NCI-H748 treated with DMSO at 0.1 percent for 48 hours (cell line): ENCODE measurements at regions not wholly inside any gene's neighbourhood (a gene's known extent, or its start where the extent isn't known, plus 50 kb on each side); places are given as distances from the start of the nearest gene placed in this dataset.
"Not testable (repeated sequence)": the region's sequence is repeated elsewhere in the genome, so short reads cannot be mapped to it uniquely, and the experiment has no call there.

Experiments used
- DNase-seq: peaks from one replicate; lab custom pipeline; 2025; lab: John Stamatoyannopoulos, UW

GRCh38 chr2:58512878-58513277 lies 271.8 kb upstream of the FANCL start:
- peak; percentile 75 for DNase-seq

GRCh38 chr2:58508006-58508405 lies 266.9 kb upstream of the FANCL start:
- no peak for DNase-seq

DNA sequence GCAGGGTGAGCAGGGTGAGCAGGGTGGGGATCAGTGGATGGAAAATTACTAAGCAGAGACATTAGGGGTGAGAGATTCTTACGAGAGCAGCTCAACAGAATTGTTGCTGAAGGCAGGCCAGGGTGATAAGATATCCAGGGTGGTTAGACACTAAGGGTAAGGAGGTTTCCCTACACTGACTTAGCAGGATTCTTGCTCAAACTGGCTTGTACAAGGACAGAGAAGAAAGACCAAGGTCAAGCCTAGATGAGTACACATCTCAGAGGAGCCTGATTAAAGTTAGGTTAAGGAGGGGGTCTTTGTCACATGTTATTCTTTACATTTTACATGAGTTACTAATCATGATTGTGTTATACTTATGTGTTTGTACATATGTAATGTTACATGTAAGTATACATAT lies 262.8 kb upstream of the FANCL start:
- no peak for DNase-seq

- no peak for DNase-seq
Observed at GRCh38 chr2:58502931-58503330, 261.8 kb upstream of the FANCL start.

- no peak for DNase-seq
Observed at GRCh38 chr2:58501371-58502160, 260.4 kb upstream of the FANCL start.

- no peak for DNase-seq
Observed at GRCh38 chr2:58497168-58497567, 256.0 kb upstream of the FANCL start.

DNA sequence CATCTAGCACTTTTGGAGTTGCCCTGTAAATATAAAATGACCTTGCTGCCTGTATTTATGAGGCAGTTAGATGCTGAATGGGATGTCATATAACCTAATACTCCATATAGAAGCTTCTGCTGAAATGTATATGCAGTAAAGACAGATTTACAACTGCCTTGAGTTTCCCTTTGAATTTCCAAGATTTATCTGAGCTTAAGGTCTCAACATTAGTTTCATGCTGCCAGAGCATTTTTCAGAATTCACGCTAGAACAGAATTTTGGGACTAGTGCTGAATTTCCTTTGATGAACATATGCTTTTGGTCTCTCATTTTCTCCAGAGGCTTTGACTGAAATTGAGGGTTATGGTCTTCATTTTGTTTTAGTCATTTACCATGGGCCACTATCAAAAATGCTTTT lies 254.7 kb upstream of the FANCL start:
- no peak for DNase-seq

DNA sequence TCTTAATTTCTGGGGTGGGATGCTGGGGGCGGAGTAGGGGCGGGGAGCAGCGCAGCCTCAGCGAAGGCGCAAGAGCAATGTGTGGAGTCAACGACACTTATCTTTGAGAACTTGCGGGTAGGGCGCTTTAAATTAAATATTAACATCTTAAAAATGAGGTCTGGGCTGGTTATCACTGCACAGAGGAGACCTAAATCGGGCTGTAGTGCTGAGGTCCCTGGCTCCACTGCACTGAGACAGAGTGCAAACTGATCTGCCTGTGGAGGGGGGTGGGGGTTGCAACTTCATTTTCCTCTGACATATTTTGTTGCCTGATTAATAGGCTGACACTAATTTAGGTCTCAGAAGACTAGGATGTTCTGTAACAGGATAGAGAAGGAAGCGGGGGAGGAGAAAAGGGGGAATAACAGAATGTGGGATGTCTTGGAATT lies 253.0 kb upstream of the FANCL start:
- DNase-seq, result no peak

- DNase-seq, result no peak
Observed at GRCh38 chr2:58484629-58485028, 243.5 kb upstream of the FANCL start.

DNA sequence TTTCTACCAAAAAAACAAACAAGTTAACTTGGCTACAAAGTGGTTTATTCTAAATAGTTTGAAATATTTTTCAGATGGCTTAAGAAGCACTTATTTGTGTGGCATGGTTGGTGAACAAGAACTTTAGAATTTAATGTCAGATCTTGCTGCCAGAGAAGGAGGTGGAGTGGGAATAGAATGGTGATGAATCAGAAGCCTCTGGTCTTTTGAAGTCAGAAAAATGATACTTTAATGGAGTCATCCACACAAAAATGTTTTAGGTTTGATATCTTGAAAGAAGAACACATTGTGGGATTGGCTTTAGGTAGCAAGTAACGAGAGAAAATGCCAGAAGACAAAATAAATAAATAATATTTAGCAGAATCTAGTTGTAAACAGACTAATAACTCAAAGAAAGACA lies 243.1 kb upstream of the FANCL start:
- DNase-seq, result no peak

DNA sequence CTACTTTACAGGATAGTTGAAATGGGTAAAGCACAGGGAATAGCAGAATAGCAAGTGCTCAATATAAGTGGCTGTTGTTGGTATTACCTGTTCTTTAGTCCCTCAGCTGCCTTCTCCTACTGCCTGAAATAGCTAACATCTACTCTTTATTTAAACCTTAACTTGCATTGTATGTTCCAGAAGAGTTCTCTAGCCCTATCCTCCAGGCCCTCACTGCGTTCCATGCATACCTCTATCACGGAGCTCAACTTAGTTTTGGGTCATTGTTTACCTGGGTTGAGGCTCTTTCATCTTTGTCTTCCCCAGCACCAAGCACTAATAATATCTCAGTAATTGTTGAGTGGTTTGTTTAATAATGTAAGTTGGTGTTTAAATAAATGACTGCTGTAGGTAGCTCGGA lies 242.2 kb upstream of the FANCL start:
- no peak for DNase-seq

DNA sequence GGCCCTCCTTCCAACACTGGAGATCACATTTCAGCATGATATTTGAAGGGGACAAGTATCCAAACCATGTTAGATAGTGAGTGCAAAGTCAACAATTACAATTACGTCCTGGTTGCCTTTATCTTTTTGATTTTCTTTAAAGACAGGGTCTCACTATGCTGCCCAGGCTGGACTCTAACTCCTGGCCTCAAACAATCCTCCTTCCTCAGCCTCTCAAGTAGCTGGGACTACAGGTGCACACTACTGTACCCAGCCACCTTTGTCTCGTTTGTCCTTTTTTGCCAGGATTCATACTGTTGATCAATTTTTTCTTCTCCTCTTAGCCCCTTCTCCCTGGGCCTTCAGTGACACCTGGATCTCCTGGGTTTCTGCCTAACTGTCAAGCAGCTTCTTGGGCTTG lies 240.5 kb upstream of the FANCL start:
- DNase-seq, result no peak

- DNase-seq, result no peak
Observed at GRCh38 chr2:58480141-58480540, 239.0 kb upstream of the FANCL start.

- peak; percentile 73 for DNase-seq
Observed at GRCh38 chr2:58479535-58480140, 238.5 kb upstream of the FANCL start.

GRCh38 chr2:58476556-58476955 lies 235.4 kb upstream of the FANCL start:
- no peak for DNase-seq

GRCh38 chr2:58475756-58476155 lies 234.6 kb upstream of the FANCL start:
- no peak for DNase-seq

- no peak for DNase-seq
Observed at GRCh38 chr2:58473165-58473564, 232.0 kb upstream of the FANCL start.

- no peak for DNase-seq
Observed at GRCh38 chr2:58466804-58467203, 225.7 kb upstream of the FANCL start.

DNA sequence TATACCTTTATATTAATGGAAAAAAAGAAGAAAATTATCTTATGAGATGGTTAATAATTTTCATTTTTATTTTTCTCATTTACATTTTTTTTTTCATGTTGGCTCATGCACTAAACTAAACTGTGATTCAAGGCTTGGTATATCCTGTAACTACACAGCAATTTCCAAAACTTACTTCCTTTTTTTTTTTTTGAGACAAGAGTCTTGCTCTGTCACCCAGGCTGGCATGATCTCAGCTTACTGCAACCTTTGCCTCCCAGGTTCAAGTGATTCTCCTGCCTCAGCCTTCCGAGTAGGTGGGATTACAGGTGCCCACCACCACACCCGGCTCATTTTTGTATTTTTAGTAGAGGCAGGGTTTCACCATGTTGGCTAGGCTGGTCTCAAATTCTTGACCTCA lies 224.9 kb upstream of the FANCL start:
- not testable (repeated sequence) for DNase-seq

DNA sequence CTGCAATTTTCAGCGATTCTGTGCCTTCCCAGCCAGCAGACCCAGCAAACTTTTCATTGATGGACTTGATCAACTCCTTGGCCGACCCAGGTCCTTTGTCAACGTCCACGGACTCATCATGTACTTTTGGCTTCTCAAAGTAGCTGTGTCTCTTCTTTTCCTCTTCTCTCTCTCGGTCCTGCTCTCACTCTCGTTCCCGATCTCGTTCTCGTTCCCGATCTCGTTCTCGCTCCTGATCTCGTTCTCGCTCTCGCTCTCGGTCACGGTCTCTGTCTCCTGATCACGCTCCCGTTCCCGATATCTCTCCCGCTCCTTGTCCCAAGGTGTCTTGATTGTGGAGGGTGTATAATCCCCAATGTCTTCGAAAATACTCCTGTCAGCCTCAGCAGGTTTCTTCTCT lies 219.5 kb upstream of the FANCL start:
- DNase-seq, result no peak

DNA sequence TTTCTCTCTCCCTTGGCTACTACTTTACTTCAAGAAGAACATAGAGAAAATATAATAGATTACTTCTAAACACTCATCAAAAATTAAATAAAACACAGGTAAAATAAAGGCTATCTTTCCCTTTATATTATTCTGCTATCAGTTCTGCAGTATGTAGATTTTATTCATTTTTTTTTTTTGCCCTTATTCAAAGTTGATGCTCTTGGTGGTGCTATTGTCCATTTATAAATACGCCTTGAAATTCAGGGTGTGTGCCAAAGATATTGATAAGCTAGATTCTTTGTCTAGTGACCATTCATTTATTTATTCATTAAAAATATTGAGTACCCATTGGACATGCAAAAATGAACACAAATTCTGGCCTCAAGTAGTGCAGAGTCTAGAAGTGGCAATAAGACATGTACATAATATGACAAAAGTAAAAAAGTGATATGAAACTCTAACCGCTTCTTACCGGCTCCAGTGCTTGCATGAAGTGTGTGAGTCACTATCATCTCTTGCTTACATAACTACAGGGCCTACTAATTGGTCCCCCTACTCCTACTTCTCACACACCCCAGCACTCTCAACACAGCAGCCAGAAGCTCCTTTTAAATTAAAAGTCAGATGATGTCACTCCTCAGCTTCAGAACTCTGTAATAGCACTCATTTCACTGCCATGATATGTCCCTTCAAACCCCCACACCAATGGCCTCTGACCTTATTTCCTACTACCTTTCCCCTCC lies 208.3 kb upstream of the FANCL start:
- DNase-seq, result peak; percentile 14

GRCh38 chr2:58448845-58449244 lies 207.7 kb upstream of the FANCL start:
- DNase-seq, result no peak

DNA sequence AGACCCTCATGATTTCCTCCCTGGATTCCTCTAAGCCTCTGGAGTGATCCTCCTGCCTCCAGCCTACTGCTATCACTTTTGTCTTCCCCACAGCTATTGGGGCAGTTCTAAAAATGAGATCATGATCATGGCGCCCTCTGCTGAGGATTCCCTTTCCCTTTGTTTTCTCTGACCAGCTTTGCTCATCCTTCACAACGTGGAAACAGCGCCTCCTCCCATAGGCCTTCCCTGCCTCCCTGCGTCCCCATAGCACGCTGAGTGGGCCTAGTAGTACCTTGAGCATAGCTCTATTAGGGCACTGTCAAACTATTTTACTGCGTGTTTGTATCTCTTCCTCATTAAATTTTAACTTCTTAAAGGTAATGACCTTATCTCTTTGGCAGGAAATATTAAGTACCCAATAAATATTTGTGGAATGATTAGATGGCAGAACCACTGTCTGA lies 207.0 kb upstream of the FANCL start:
- DNase-seq, result peak; percentile 80
